ENCODE measurements at regions not wholly inside any gene's neighbourhood (a gene's known extent, or its start where the extent isn't known, plus 50 kb on each side); places are given as distances from the start of the nearest gene placed in this dataset.
A peak's percentile ranks its signal among the peaks of the same experiment; 100 is the strongest.
"Not testable (repeated sequence)": the region's sequence is repeated elsewhere in the genome, so short reads cannot be mapped to it uniquely, and the experiment has no call there.

DNA sequence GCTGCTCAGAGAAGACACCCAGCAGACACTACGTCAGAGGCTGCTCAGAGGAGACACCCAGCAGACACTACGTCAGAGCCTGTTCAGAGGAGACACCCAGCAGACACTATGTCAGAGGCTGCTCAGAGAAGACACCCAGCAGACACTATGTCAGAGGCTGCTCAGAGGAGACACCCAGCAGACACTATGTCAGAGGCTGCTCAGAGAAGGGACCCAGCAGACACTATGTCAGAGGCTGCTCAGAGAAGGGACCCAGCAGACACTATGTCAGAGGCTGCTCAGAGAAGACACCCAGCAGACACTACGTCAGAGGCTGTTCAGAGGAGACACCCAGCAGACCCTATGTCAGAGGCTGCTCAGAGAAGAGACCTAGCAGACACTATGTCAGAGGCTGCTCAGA is 92.0 kb upstream of the FRG1 start:
- not testable (repeated sequence) for DNase-seq

- DNase-seq = no peak
Measured at GRCh38 chr4:189850239-189850856, 90.3 kb upstream of the FRG1 start.

GRCh38 chr4:189858435-189858834 is 82.2 kb upstream of the FRG1 start:
- DNase-seq = no peak

DNA sequence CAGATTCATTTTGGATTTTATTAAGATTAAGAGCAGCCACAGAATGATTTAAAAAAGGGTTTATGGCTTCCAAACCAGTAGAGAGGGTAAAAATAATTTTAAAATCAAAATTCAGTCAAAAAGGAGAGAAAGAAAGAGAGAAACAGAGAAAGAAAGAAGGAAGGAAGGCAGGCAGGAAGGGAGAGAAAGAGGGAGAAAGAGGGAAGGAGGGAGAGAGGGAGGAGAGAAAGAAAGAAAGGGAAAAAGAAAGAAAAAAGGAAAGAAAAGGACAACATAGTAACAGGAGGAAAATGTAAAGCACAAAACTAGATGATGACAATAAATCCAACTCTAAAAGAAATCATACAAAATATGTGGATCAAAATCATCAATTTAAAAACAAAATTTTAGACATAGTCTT is 79.6 kb upstream of the FRG1 start:
- no peak for DNase-seq

DNA sequence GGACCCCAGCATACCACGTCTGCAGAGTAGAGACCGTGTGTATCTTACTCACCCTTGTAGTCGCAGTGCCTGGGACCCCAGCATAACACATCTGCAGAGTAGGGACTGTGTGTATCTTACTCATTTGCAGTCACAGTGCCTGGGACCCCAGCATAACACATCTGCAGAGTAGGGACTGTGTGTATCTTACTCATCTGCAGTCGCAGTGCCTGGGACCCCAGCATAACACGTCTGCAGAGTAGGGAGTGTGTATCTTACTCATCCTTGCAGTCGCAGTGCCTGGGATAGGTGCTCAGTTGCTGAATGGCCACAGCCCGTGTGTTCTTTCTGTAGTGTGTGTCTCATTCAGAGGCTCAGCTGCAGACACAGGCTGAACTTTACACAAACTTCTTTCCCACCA is 71.4 kb upstream of the FRG1 start:
- DNase-seq = no peak

GRCh38 chr4:189870511-189871234 is 70.0 kb upstream of the FRG1 start:
- DNase-seq = no peak

DNA sequence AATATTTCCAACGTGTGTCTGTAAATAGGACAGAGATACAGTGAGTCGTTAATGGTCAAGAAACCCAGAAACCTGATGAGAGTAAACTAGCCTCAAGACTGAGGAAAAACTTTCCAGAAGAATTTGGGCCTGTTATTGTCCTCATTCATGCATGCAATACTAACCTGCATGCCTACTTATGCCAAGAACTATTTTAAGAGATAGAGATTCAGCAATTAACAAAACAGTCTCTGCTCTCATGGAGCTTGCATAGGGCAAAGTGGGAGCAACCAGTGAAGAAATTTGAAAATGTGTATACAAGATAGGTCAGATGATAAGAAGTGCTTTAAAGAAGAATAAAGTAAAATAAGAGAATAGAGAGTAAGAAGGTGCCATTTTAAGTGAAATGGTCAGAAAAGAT is 66.1 kb upstream of the FRG1 start:
- DNase-seq = no peak

- DNase-seq = peak; percentile 38
Measured at GRCh38 chr4:189881190-189881589, 59.5 kb upstream of the FRG1 start.

GRCh38 chr4:189888407-189888806 is 52.3 kb upstream of the FRG1 start:
- DNase-seq = not testable (repeated sequence)

All from CD4-positive, alpha-beta T cell treated with Interleukin-15 for 1 hour (primary cell).